GM10266 (cell line): ENCODE measurements at regions not wholly inside any gene's neighbourhood (a gene's known extent, or its start where the extent isn't known, plus 50 kb on each side); places are given as distances from the start of the nearest gene placed in this dataset.

Experiments
- DNase-seq: peaks from one replicate; pipeline ENCODE4 v3.0.0; 2012; ENCODE audit errors: extremely low spot score
- TF ChIP-seq, protein P1 (sequence below): IDR thresholded peaks from 2 replicates; pipeline ENCODE4 v1.5.1; 2012; ENCODE audit warnings: mild to moderate bottlenecking, low read depth; ENCODE audit not compliant: control insufficient read depth, insufficient read depth; ENCODE audit errors: missing control alignments

DNA sequence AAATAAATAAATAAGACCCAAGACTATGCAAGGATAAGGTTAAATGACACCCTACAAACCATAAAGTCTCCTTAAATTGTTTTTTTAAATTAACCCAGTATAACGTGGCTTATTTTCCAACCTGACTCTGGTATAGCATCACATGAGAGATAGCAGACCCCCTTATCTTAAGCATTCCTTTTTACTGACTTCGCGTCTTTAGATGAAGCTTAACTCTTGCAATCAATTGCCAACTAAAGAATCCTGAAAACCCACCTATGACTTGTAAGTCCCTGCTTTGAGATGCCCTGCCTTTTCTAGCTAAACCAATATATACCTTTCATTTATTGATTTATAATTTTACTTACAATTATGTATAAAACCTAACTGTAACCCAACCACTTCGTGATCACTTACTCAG is 57.1 kb upstream of the RAB12 start:
- no peak for DNase-seq
- TF ChIP-seq, protein P1, sequence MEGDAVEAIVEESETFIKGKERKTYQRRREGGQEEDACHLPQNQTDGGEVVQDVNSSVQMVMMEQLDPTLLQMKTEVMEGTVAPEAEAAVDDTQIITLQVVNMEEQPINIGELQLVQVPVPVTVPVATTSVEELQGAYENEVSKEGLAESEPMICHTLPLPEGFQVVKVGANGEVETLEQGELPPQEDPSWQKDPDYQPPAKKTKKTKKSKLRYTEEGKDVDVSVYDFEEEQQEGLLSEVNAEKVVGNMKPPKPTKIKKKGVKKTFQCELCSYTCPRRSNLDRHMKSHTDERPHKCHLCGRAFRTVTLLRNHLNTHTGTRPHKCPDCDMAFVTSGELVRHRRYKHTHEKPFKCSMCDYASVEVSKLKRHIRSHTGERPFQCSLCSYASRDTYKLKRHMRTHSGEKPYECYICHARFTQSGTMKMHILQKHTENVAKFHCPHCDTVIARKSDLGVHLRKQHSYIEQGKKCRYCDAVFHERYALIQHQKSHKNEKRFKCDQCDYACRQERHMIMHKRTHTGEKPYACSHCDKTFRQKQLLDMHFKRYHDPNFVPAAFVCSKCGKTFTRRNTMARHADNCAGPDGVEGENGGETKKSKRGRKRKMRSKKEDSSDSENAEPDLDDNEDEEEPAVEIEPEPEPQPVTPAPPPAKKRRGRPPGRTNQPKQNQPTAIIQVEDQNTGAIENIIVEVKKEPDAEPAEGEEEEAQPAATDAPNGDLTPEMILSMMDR: no peak

DNA sequence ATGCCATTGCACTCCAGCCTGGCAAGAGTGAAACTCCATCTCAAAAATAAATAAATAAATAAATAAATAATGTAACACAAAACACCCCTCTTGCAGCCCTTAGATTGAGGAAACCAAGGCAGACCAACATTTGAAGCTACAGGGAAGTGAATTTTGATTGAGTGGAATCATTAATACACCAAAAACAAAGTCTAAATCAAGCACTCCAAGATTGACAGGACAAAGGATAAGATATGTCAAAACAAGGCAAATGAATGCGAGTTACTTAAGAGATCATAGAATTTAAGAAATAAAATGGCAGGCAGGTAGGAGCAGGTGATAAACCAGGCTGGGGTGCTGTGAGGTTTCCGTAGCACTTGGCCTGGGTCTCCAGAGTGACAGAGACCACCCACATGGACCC is 54.9 kb upstream of the RAB12 start:
- DNase-seq: no peak
- TF ChIP-seq, protein P1: no peak

DNA sequence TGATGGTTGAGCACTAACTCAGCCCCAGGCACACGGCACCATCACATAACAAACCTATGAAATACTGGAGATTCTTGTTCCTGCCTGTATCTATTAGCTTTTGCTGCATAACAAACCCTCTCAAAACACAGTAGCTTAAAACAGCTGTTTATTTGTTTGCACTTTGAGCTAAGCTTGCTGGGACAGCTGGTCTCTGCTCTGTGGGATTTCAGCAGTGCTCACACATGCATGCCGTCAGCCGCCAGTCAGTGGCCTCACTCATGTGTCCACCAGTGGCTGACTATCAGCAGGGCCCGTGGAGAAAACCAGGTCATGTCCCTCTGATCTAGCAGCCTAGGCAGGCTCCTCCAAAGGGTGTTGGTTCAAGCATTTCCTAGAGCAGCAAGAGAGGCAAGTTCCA is 52.8 kb upstream of the RAB12 start:
- TF ChIP-seq, protein P1: no peak
- DNase-seq: no peak
